Liver (tissue), 8 donors: ENCODE measurements at regions not wholly inside any gene's neighbourhood (a gene's known extent, or its start where the extent isn't known, plus 50 kb on each side); places are given as distances from the start of the nearest gene placed in this dataset.

Source experiments
- DNase-seq: peaks from one replicate; pipeline ENCODE4 v3.0.0-alpha.2; 2017; ENCODE audit warnings: low spot score
- H3K27ac ChIP-seq, 2 donors: one replicate each; pipeline ENCODE4 v1.7.0; 2013; ENCODE audit warnings: inconsistent platforms in 2 of 2, low read length in 2 of 2, control low read depth in 1 of 2, low read depth in 1 of 2, mild to moderate bottlenecking in 1 of 2
- H3K27me3 ChIP-seq, 4 donors: one replicate each; pipeline versions ENCODE4 v1.6.1 to v1.7.0; 2013; ENCODE audit warnings: low read length in 3 of 4, inconsistent platforms in 1 of 4, mild to moderate bottlenecking in 1 of 4, moderate library complexity in 1 of 4; ENCODE audit not compliant: control insufficient read depth in 4 of 4, insufficient read depth in 4 of 4
- H3K36me3 ChIP-seq, 4 donors: one replicate each; pipeline versions ENCODE4 v1.6.1 to v1.7.0; 2013; ENCODE audit warnings: low read length in 3 of 4, mild to moderate bottlenecking in 3 of 4, low read depth in 1 of 4, moderate library complexity in 1 of 4; ENCODE audit not compliant: control insufficient read depth in 4 of 4, insufficient read depth in 3 of 4
- H3K4me1 ChIP-seq, 4 donors: one replicate each; pipeline versions ENCODE4 v1.6.1 to v1.7.0; 2013; ENCODE audit warnings: low read length in 3 of 4, mild to moderate bottlenecking in 3 of 4, moderate library complexity in 1 of 4; ENCODE audit not compliant: control insufficient read depth in 4 of 4, insufficient read depth in 4 of 4
- H3K4me3 ChIP-seq, 3 donors: one replicate each; pipeline versions ENCODE4 v1.6.1 to v1.7.0; 2013; ENCODE audit warnings: low read length in 3 of 3, control low read depth in 1 of 3, low read depth in 1 of 3, mild to moderate bottlenecking in 1 of 3
- H3K9ac ChIP-seq, 2 donors: one replicate each; pipeline ENCODE4 v1.7.0; 2013; ENCODE audit warnings: low read length in 2 of 2, mild to moderate bottlenecking in 2 of 2, moderate library complexity in 2 of 2, control low read depth in 1 of 2, low read depth in 1 of 2
- H3K9me3 ChIP-seq, 4 donors: one replicate each; pipeline versions ENCODE4 v1.6.1 to v1.7.0; 2013; ENCODE audit warnings: low read length in 3 of 4; ENCODE audit not compliant: control insufficient read depth in 4 of 4
- ATF3 ChIP-seq: IDR thresholded peaks from 2 replicates; pipeline ENCODE4 v1.6.1; 2016; ENCODE audit warnings: antibody characterized with exemption
- CTCF ChIP-seq: fragments of 150-350 bp; IDR thresholded peaks from 2 replicates; pipeline ENCODE4 v1.5.1; 2017; ENCODE audit warnings: improper control_type of control experiment, low read depth, low read length; ENCODE audit not compliant: missing input control
- EGR1 ChIP-seq, 2 donors: IDR thresholded peaks; 2 replicates each; pipeline ENCODE4 v1.6.1; 2016 to 2018; ENCODE audit warnings: antibody characterized with exemption in 2 of 2, low read depth in 2 of 2
- FOXA1 ChIP-seq: IDR thresholded peaks from 2 replicates; pipeline ENCODE4 v1.6.1; 2016; ENCODE audit warnings: antibody characterized with exemption
- GABPA ChIP-seq, 2 donors: IDR thresholded peaks in 1 of 2; conservative IDR thresholded peaks in 1 of 2; 2 replicates each; pipeline ENCODE4 v1.6.1; 2016; ENCODE audit warnings: antibody characterized with exemption in 2 of 2, mild to moderate bottlenecking in 1 of 2, moderate library complexity in 1 of 2
- HNF4A ChIP-seq, 2 donors: conservative IDR thresholded peaks; 2 replicates each; pipeline ENCODE4 v1.6.1; 2016; ENCODE audit warnings: antibody characterized with exemption in 2 of 2, mild to moderate bottlenecking in 2 of 2
- HNF4G ChIP-seq: IDR thresholded peaks from 2 replicates; pipeline ENCODE4 v1.6.1; 2016; ENCODE audit warnings: antibody characterized with exemption
- MAX ChIP-seq: IDR thresholded peaks from 2 replicates; pipeline ENCODE4 v1.6.1; 2016; ENCODE audit warnings: antibody characterized with exemption
- NR2F2 ChIP-seq: IDR thresholded peaks from 2 replicates; pipeline ENCODE4 v1.6.1; 2016; ENCODE audit warnings: antibody characterized with exemption
- RAD21 ChIP-seq, 2 donors: IDR thresholded peaks; 2 replicates each; pipeline ENCODE4 v1.6.1; 2016; ENCODE audit warnings: antibody characterized with exemption in 2 of 2, mild to moderate bottlenecking in 2 of 2
- REST ChIP-seq: IDR thresholded peaks from 2 replicates; pipeline ENCODE4 v1.6.1; 2016; ENCODE audit warnings: antibody characterized with exemption, mild to moderate bottlenecking
- RXRA ChIP-seq, 2 donors: IDR thresholded peaks; 2 replicates each; pipeline ENCODE4 v1.6.1; 2017 to 2018; ENCODE audit warnings: antibody characterized with exemption in 2 of 2, mild to moderate bottlenecking in 1 of 2
- SP1 ChIP-seq: IDR thresholded peaks from 2 replicates; pipeline ENCODE4 v1.6.1; 2018; ENCODE audit warnings: antibody characterized with exemption, mild to moderate bottlenecking
- TAF1 ChIP-seq: conservative IDR thresholded peaks from 2 replicates; pipeline ENCODE4 v1.6.1; 2016; ENCODE audit warnings: antibody characterized with exemption, mild to moderate bottlenecking
- YY1 ChIP-seq: IDR thresholded peaks from 2 replicates; pipeline ENCODE4 v1.6.1; 2016; ENCODE audit warnings: antibody characterized with exemption, mild to moderate bottlenecking
- ZBTB33 ChIP-seq: IDR thresholded peaks from 2 replicates; pipeline ENCODE4 v1.6.1; 2016; ENCODE audit warnings: antibody characterized with exemption
- WGBS: extraction: QIAGEN DNeasy Blood & Tissue Kit; methylation state at CpG from one replicate; pipeline ENCODE4 v1.1.7; 2013; 5-methylcytosine and 5-hydroxymethylcytosine counted together
- donor health status: healthy.
- donor health status: healthy.
- donor health status: healthy.
- donor health status: healthy.
- donor health status: healthy.

GRCh38 chr20:57884956-57885355, 175.1 kb upstream of the PMEPA1 start (continued):
- no peak for TF ChIP-seq REST

- H3K36me3 ChIP-seq: no peaks in the 10 kb centered on the region
- no peak overlapping the region for H3K27ac ChIP-seq
- no peaks in the 10 kb centered on the region for H3K4me1 ChIP-seq
- WGBS: 79% methylated on average over 5 of the region's 5 CpGs
- no peak overlapping the region for H3K9ac ChIP-seq
- H3K4me3 ChIP-seq: no peak overlapping the region
- H3K9me3 ChIP-seq: no peaks in the 10 kb centered on the region
- TF ChIP-seq GABPA (IDR thresholded peaks at IDR 0.05 in 1 of 2, conservative IDR thresholded peaks at IDR 0.05 in 1 of 2): no peak
- TF ChIP-seq CTCF: no peak
- no peak for TF ChIP-seq ATF3
- TF ChIP-seq SP1: no peak
- TF ChIP-seq NR2F2: no peak
- TF ChIP-seq HNF4A (conservative IDR thresholded peaks at IDR 0.05): no peak
- no peak for TF ChIP-seq RAD21 (IDR thresholded peaks at IDR 0.05)
- no peak for TF ChIP-seq FOXA1
- no peak for TF ChIP-seq TAF1
- TF ChIP-seq RXRA (IDR thresholded peaks at IDR 0.05): no peak
- TF ChIP-seq HNF4G: no peak
- TF ChIP-seq YY1: no peak
- TF ChIP-seq REST: no peak
- TF ChIP-seq MAX: no peak
- no peak for TF ChIP-seq ZBTB33
- TF ChIP-seq EGR1 (IDR thresholded peaks at IDR 0.05; ENCODE audit: low read depth in 2 of 2): no peak
- DNase-seq: no peak
- H3K27me3 ChIP-seq: peaks cover 0 to 3% (median 0%) of the 10 kb centered on the region in 4 donors
Measured at GRCh38 chr20:57883761-57884160, 173.9 kb upstream of the PMEPA1 start.
